Heart right ventricle (tissue), 16 donors: ENCODE measurements at regions not wholly inside any gene's neighbourhood (a gene's known extent, or its start where the extent isn't known, plus 50 kb on each side); places are given as distances from the start of the nearest gene placed in this dataset.
A peak's percentile ranks its signal among the peaks of the same experiment; 100 is the strongest.

Source experiments
- ATAC-seq, 8 donors: fragments of 200-7000 bp; cut with Tn5 transposase; one replicate each; pipeline ENCODE4 v1.9.1; 2020; ENCODE audit warnings: mild to moderate bottlenecking in 8 of 8, moderate library complexity in 8 of 8, moderate number of reproducible peaks in 1 of 8
- DNase-seq, 2 donors: peaks; one replicate each; pipeline ENCODE4 v3.0.0-alpha.2; 2020
- H3K27ac ChIP-seq, 10 donors: fragments of 200-600 bp; sonication (generic) in 2 of 10; one replicate each; pipeline versions ENCODE4 v1.5.0 to v1.8.0; 2020 to 2022; ENCODE audit warnings: mild to moderate bottlenecking in 3 of 10
- H3K27me3 ChIP-seq, 7 donors: fragments of 200-600 bp; one replicate each; pipeline ENCODE4 v1.8.0; 2021 to 2022; ENCODE audit warnings: mild to moderate bottlenecking in 2 of 7
- H3K36me3 ChIP-seq, 9 donors: fragments of 200-600 bp; sonication (generic) in 1 of 9; one replicate each; pipeline versions ENCODE4 v1.5.0 to v1.8.0; 2020 to 2022; ENCODE audit warnings: mild to moderate bottlenecking in 2 of 9
- H3K4me1 ChIP-seq, 9 donors: fragments of 200-600 bp; sonication (generic) in 1 of 9; one replicate each; pipeline versions ENCODE4 v1.5.0 to v1.8.0; 2020 to 2022; ENCODE audit warnings: mild to moderate bottlenecking in 4 of 9
- H3K4me3 ChIP-seq, 10 donors: fragments of 200-600 bp; sonication (generic) in 2 of 10; one replicate each; pipeline versions ENCODE4 v1.5.0 to v1.8.0; 2020 to 2022; ENCODE audit warnings: mild to moderate bottlenecking in 7 of 10, moderate library complexity in 2 of 10
- H3K9me3 ChIP-seq, 11 donors: fragments of 200-600 bp in 10 of 11; sonication (generic) in 2 of 11; one replicate each; pipeline versions ENCODE4 v1.5.0 to v1.8.0; 2013 to 2022; ENCODE audit warnings: mild to moderate bottlenecking in 2 of 11, control low read depth in 1 of 11, moderate library complexity in 1 of 11
- CTCF ChIP-seq, 9 donors: fragments of 200-600 bp; sonication (generic) in 2 of 9; IDR thresholded peaks; one replicate each; pipeline versions ENCODE4 v1.5.0 to v1.8.0; 2021 to 2022; ENCODE audit warnings: antibody characterized with exemption in 9 of 9, mild to moderate bottlenecking in 5 of 9, moderate library complexity in 1 of 9
- WGBS, 2 donors: extraction: QIAGEN DNeasy Blood & Tissue Kit; methylation state at CpG; one replicate each; pipeline ENCODE4 v1.1.7; 2013; ENCODE audit warnings: inconsistent platforms in 1 of 2; 5-methylcytosine and 5-hydroxymethylcytosine counted together
- intact Hi-C, 10 donors: fragments of 100-400 bp; cut with DNase I; formaldehyde crosslinking; loops; one replicate each; pipeline versions ENCODE4 v1.11.1 to v1.14.2; 2022
- donor health status: Arrhythmogenic right ventricular cardiomyopathy.
- donor health status: ischemic (EF 13 %, LVEDD 7.1; RV severe dilation, severe dysfunction).
- donor health status: healthy with polysubstance abuse.
- donor health status: DM: no; HTN: yes; CAD: no.
- donor health status: DM: no; HTN: no; CAD: no.
- donor health status: ischemic (EF 25% LVEDD 6.9; RV normal size, moderate dysfunction).
- donor health status: ischemic (EF 25% LVEDD 5.7; RV mildly dilated, moderate dysfunction).
- donor health status: healthy.
- donor health status: DM: yes; HTN: yes; CAD: no.
- donor health status: Ischemic cardiomyopathy.
- donor health status: ischemic (EF 35%, LVEDD 5.7; RV mildly dilated, moderate dysfunction).
- donor health status: nonischemic (EF 11% LVEDD 7.7; RV severe dilation, severe dysfunction).
- donor health status: DM: yes; HTN: yes; CAD: no.
- donor health status: PGD.
- donor health status: ischemic (EF 29% LVEDD 5.4; RV normal size, mild dysfunction).
- donor health status: nonischemic (EF 23%, LVEDD 6.1; RV moderate dilation, normal function).

DNA sequence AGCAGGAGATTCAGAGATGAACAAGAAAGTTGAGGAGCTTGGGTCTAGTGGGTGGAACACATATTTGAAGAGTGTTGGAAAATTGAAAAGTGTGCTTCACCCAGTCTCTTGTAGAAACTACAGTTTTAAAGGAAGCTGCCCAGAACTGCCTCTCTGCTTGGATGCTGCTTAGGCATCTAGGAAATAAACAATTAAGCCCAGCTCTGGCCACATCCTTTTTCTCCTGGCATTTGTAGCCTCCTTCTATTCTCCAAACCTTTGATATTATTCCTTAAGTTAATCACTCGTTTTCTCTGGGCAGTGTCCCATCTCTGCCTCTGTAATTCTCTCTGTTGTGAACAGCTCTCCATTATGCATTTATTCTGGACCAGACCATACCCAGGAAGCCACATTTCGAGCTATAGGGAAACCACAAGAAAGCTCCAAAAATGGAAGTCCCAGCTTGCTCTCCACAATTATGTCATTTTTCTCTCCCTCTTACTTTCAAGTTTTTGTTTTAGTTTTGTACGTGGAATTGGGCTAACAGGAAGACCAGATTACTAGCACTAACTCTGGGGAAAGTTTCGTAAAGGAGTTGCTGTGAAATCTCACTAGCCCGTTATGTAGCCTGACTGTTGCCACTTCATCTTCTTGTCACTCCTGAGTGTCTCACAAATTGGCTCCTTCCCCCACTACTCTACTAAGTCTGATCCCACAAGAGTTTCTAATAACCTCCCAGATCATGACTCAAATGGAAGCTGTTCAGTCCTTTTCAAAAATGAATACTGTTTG, 102.2 kb downstream of the NTMT2 start:
- no peak overlapping the region for H3K4me3 ChIP-seq
- H3K27ac ChIP-seq, result peak overlapping the region in 1 of 10 donors; percentile 8
- TF ChIP-seq CTCF (IDR thresholded peaks at IDR 0.05), result no peak
- intact Hi-C loops, result no loop called here
- no peak for ATAC-seq
- H3K9me3 ChIP-seq, result peaks cover 0 to 10% (median 0%) of the 10 kb centered on the region in 11 donors
- WGBS, 2 donors, result 64 to 74% methylated on average over 5 of the region's 5 CpGs
- H3K4me1 ChIP-seq, result peaks cover 0 to 5% (median 0%) of the 10 kb centered on the region in 9 donors
- DNase-seq, result no peak
- no peaks in the 10 kb centered on the region for H3K36me3 ChIP-seq
- no peaks in the 10 kb centered on the region for H3K27me3 ChIP-seq

- 94 to 95% methylated on average over 28 of the region's 28 CpGs for WGBS, 2 donors
- DNase-seq (no peak), ATAC-seq (no peak)
- TF ChIP-seq CTCF (IDR thresholded peaks at IDR 0.05), result no peak
- Histone ChIP-seq H3K4me1 (peaks cover 0 to 5% (median 0%) of the 10 kb centered on the region in 9 donors), H3K4me3 (no peak overlapping the region), H3K27me3 (no peaks in the 10 kb centered on the region), H3K9me3 (peaks cover 0 to 10% (median 0%) of the 10 kb centered on the region in 11 donors), H3K36me3 (no peaks in the 10 kb centered on the region), H3K27ac (no peak overlapping the region)
- intact Hi-C loops, result no loop called here
Measured at GRCh38 chr1:170250531-170251276, 104.9 kb downstream of the NTMT2 start.

GRCh38 chr1:170252851-170253579, 107.3 kb downstream of the NTMT2 start:
- H3K27me3 ChIP-seq, result no peaks in the 10 kb centered on the region
- ATAC-seq, result no peak
- H3K4me1 ChIP-seq, result peaks cover 0 to 1% (median 0%) of the 10 kb centered on the region in 9 donors
- no peak for TF ChIP-seq CTCF (IDR thresholded peaks at IDR 0.05)
- no peak overlapping the region for H3K27ac ChIP-seq
- intact Hi-C loops, result no loop called here
- no peak for DNase-seq
- H3K9me3 ChIP-seq, result peaks cover 0 to 10% (median 0%) of the 10 kb centered on the region in 11 donors
- no peak overlapping the region for H3K4me3 ChIP-seq
- H3K36me3 ChIP-seq, result no peaks in the 10 kb centered on the region
- WGBS, 2 donors, result 63 to 71% methylated on average over 3 of the region's 3 CpGs

GRCh38 chr1:170254371-170254770, 108.6 kb downstream of the NTMT2 start:
- 93 to 96% methylated on average over 3 of the region's 3 CpGs for WGBS, 2 donors
- DNase-seq (no peak), ATAC-seq (no peak)
- TF ChIP-seq CTCF (IDR thresholded peaks at IDR 0.05), result no peak
- intact Hi-C loops, result no loop called here
- Histone ChIP-seq H3K27me3 (no peaks in the 10 kb centered on the region), H3K4me3 (no peak overlapping the region), H3K36me3 (no peaks in the 10 kb centered on the region), H3K4me1 (no peaks in the 10 kb centered on the region), H3K9me3 (peaks cover 0 to 10% (median 0%) of the 10 kb centered on the region in 11 donors), H3K27ac (no peak overlapping the region)
